K562 (cell line): ENCODE measurements at regions not wholly inside any gene's neighbourhood (a gene's known extent, or its start where the extent isn't known, plus 50 kb on each side); places are given as distances from the start of the nearest gene placed in this dataset.

Experiments used
- ATAC-seq: fragments of 200-7000 bp; cut with Tn5 transposase; 3 replicates; pipeline ENCODE4 v1.9.1; 2020; ENCODE audit warnings: moderate library complexity
- BruUV-seq: library from RNA; stranded (reverse); fragments of 400-500 nt; replicated peaks from 2 replicates; lab custom pipeline; 2021; lab: Mats Ljungman, UMichigan
- CTCF ChIA-PET: fragments of 300-600 bp; formaldehyde crosslinking; extraction: SDS; loops from one replicate; lab custom pipeline; 2021; ENCODE audit warnings: low intra/inter-chr PET ratio; lab: Yijun Ruan, JAX
- POLR2A ChIA-PET: fragments of 300-600, 350-650 bp; sonication (Branson Sonifier 250); formaldehyde crosslinking; extraction: SDS; loops from one replicate; lab custom pipeline; 2021; ENCODE audit warnings: antibody characterized with exemption, inconsistent platforms; lab: Yijun Ruan, JAX
- DNase-seq, 4 experiments: peaks; one replicate each; pipeline versions ENCODE4 v3.0.0 to v3.0.0-alpha.2; 2011 to 2018; ENCODE audit warnings: low spot score in 3 of 4, mixed read lengths in 3 of 4; ENCODE audit errors: extremely low read depth in 1 of 4
- FAIRE-seq: peaks from 2 replicates; lab custom pipeline; 2011; peaks lifted over from hg19 to GRCh38; lab: Jason Lieb, UNC
- H2AFZ ChIP-seq: 2 replicates; pipeline ENCODE4 v1.6.0; 2011; ENCODE audit warnings: low read depth, low read length, control low read depth, inconsistent platforms
- H3K27ac ChIP-seq: fragments of 200-600 bp; 3 replicates; pipeline ENCODE4 v1.8.0; 2011; ENCODE audit warnings: low read depth, mild to moderate bottlenecking, control low read depth, inconsistent platforms, low read length, moderate library complexity, mixed read lengths; ENCODE audit errors: extremely low read depth
- H3K27me3 ChIP-seq, 2 experiments: fragments of 300-600 bp in 1 of 2; 2 replicates in 1 of 2; 3 replicates in 1 of 2; pipeline versions ENCODE4 v1.6.0 to v1.8.0; 2011; ENCODE audit warnings: inconsistent platforms in 2 of 2, low read length in 2 of 2, mild to moderate bottlenecking in 1 of 2, mixed read lengths in 1 of 2, moderate library complexity in 1 of 2; ENCODE audit not compliant: control insufficient read depth in 2 of 2, insufficient read depth in 2 of 2
- H3K36me3 ChIP-seq: fragments of 300-600 bp; 3 replicates; pipeline ENCODE4 v1.8.0; 2011; ENCODE audit warnings: mild to moderate bottlenecking, low read length, inconsistent platforms; ENCODE audit not compliant: control insufficient read depth, insufficient read depth
- H3K4me1 ChIP-seq, 2 experiments: fragments of 200-600 bp in 1 of 2; replicated peaks in 1 of 2; 2 replicates in 1 of 2; 3 replicates in 1 of 2; pipeline versions ENCODE4 v1.5.1 to v1.8.0; 2011; ENCODE audit warnings: inconsistent platforms in 2 of 2, low read length in 2 of 2, mild to moderate bottlenecking in 1 of 2, mixed read lengths in 1 of 2, moderate library complexity in 1 of 2; ENCODE audit not compliant: control insufficient read depth in 2 of 2, insufficient read depth in 2 of 2
- H3K4me2 ChIP-seq: 2 replicates; pipeline ENCODE4 v1.6.1; 2011; ENCODE audit warnings: low read length, control low read depth, inconsistent platforms, mixed read lengths; ENCODE audit not compliant: insufficient read depth
- H3K4me3 ChIP-seq: fragments of 200-600 bp; sonication (generic), shearing (Covaris generic); 2 replicates; pipeline ENCODE4 v1.5.1; 2016; ENCODE audit warnings: control low read depth, inconsistent platforms
- H3K79me2 ChIP-seq: fragments of 200-600 bp; 3 replicates; pipeline ENCODE4 v1.8.0; 2011; ENCODE audit warnings: low read length, inconsistent platforms; ENCODE audit not compliant: control insufficient read depth, insufficient read depth
- H3K9ac ChIP-seq, 2 experiments: 2 replicates each; pipeline versions ENCODE4 v1.6.0 to v1.6.1; 2011; ENCODE audit warnings: low read depth in 2 of 2, low read length in 2 of 2, control low read depth in 1 of 2, inconsistent platforms in 1 of 2, mild to moderate bottlenecking in 1 of 2, mixed read lengths in 1 of 2; ENCODE audit not compliant: insufficient read depth in 1 of 2
- H3K9me1 ChIP-seq: one replicate; pipeline ENCODE4 v1.6.0; 2011; ENCODE audit warnings: inconsistent platforms, mild to moderate bottlenecking, low read length, moderate library complexity; ENCODE audit not compliant: control insufficient read depth, insufficient read depth
- H3K9me3 ChIP-seq: replicated peaks from 2 replicates; pipeline ENCODE4 v1.5.1; 2011; ENCODE audit warnings: low read depth, low read length, inconsistent platforms; ENCODE audit not compliant: control insufficient read depth, insufficient read depth
- H4K20me1 ChIP-seq: replicated peaks from 2 replicates; pipeline ENCODE4 v1.6.1; 2011; ENCODE audit warnings: low read length, inconsistent platforms, mixed read lengths; ENCODE audit not compliant: control insufficient read depth, insufficient read depth
- HMG20B ChIP-seq: fragments of 250-450 bp; sonication (Bioruptor Pico); IDR thresholded peaks from 2 replicates; pipeline ENCODE4 v1.5.0; 2021; ENCODE audit warnings: mild to moderate bottlenecking
- RERE ChIP-seq: sonication (generic); formaldehyde crosslinking; IDR thresholded peaks from 2 replicates; pipeline ENCODE4 v1.8.0; 2023; ENCODE audit warnings: missing genetic modification reagents, mild to moderate bottlenecking, borderline replicate concordance
- RFX5 ChIP-seq: IDR thresholded peaks from 2 replicates; pipeline ENCODE4 v1.6.1; 2011; ENCODE audit warnings: low read depth, mild to moderate bottlenecking, improper control_type of control experiment, low read length
- WGBS: fragments of 100-300 bp; shearing (Covaris generic); methylation state at CpG from one replicate; pipeline ENCODE4 v1.1.6; 2016; ENCODE audit warnings: low coverage, mixed read lengths; ENCODE audit not compliant: insufficient coverage; ENCODE audit errors: missing lambda C conversion rate; 5-methylcytosine and 5-hydroxymethylcytosine counted together
- in situ Hi-C: fragments of 300-500 bp; cut with MboI; formaldehyde crosslinking; loops from 4 replicates; pipeline ENCODE4 v1.15.0; 2018; ENCODE audit warnings: inconsistent platforms, mixed read lengths
- intact Hi-C: fragments of 100-400 bp; cut with micrococcal nuclease; formaldehyde crosslinking; loops from 2 replicates; pipeline ENCODE4 v1.14.2; 2022

- BruUV-seq, result no TSS peak
- ATAC-seq, result no peak
- CTCF ChIA-PET, result no interaction called here
- no peak overlapping the region for H3K4me2 ChIP-seq
- H3K9ac ChIP-seq, result no peak overlapping the region
- H3K4me1 ChIP-seq, result no peaks in the 10 kb centered on the region
- no peaks in the 10 kb centered on the region for H3K9me3 ChIP-seq
- no peak for DNase-seq
- no peak for FAIRE-seq
- intact Hi-C loops (no loop called here), in situ Hi-C loops (no loop called here)
- POLR2A ChIA-PET, result no interaction called here
- no peaks in the 10 kb centered on the region for H3K27me3 ChIP-seq
- H3K27ac ChIP-seq, result no peak overlapping the region
- H4K20me1 ChIP-seq, result no peaks in the 10 kb centered on the region
- TF ChIP-seq RERE (CRISPR knock-in tag), result no peak
- no peak for TF ChIP-seq RFX5
- TF ChIP-seq HMG20B (CRISPR knock-in tag), result no peak
- H2AFZ ChIP-seq, result no peak overlapping the region
- no peaks in the 10 kb centered on the region for H3K9me1 ChIP-seq
- H3K36me3 ChIP-seq, result no peaks in the 10 kb centered on the region
- H3K4me3 ChIP-seq, result no peak overlapping the region
- 0% methylated on average over 2 of the region's 2 CpGs for WGBS
- H3K79me2 ChIP-seq, result no peaks in the 10 kb centered on the region
These were observed 324.2 kb downstream of the NEK10 start for GRCh38 chr3:27044931-27045481.
